Omental fat pad (tissue), 3 donors: ENCODE measurements at regions not wholly inside any gene's neighbourhood (a gene's known extent, or its start where the extent isn't known, plus 50 kb on each side); places are given as distances from the start of the nearest gene placed in this dataset. TPM values are rescaled to one million over a fixed set of nuclear protein-coding genes. Genes with fewer than 3 reads are reported as not detected.

Source experiments
- ATAC-seq: fragments of 150-250 bp; one replicate; pipeline ENCODE4 v1.9.1; 2016; ENCODE audit warnings: mild to moderate bottlenecking, moderate library complexity; ENCODE audit not compliant: low FRiP score
- DNase-seq: peaks from one replicate; pipeline ENCODE4 v3.0.0-alpha.2; 2019; ENCODE audit warnings: low spot score
- small RNA-seq: library from RNA; depleted of rRNA; stranded (forward); fragments of <200 nt; gene quantifications from one replicate; pipeline ENCODE3, GENCODE V24; 2016
- TF ChIP-seq, protein P1 (sequence below), 3 donors: fragments of 450-650 bp; IDR thresholded peaks; one replicate each; pipeline ENCODE4 v1.5.1; 2016 to 2017; ENCODE audit warnings: antibody characterized with exemption in 3 of 3, mild to moderate bottlenecking in 3 of 3, moderate library complexity in 2 of 3

DNA sequence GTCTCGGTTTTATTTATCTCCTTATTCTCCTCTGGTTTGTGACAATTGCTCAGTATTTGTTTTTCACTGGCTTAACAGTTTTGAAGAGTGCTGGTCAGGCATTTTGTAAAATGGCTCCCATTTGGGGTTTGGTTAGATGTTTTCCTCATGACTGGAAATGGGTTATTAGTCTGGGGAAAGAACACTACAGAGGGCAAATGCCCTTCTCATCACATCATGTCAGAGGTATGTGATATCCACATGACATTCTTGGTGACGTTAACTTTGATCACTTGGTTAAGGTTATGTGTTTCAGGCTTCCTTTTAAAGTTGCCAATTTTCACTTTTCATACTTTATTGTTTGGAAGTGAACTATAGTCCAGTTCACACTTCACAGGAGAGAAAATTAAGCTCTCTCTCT, 74.8 kb upstream of the KLHL1 start:
- ATAC-seq: no peak
- TF ChIP-seq, protein P1, sequence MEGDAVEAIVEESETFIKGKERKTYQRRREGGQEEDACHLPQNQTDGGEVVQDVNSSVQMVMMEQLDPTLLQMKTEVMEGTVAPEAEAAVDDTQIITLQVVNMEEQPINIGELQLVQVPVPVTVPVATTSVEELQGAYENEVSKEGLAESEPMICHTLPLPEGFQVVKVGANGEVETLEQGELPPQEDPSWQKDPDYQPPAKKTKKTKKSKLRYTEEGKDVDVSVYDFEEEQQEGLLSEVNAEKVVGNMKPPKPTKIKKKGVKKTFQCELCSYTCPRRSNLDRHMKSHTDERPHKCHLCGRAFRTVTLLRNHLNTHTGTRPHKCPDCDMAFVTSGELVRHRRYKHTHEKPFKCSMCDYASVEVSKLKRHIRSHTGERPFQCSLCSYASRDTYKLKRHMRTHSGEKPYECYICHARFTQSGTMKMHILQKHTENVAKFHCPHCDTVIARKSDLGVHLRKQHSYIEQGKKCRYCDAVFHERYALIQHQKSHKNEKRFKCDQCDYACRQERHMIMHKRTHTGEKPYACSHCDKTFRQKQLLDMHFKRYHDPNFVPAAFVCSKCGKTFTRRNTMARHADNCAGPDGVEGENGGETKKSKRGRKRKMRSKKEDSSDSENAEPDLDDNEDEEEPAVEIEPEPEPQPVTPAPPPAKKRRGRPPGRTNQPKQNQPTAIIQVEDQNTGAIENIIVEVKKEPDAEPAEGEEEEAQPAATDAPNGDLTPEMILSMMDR (IDR thresholded peaks at IDR 0.05): no peak

More for the DNA sequence above, 74.8 kb upstream of the KLHL1 start:
- DNase-seq: no peak

Small RNA genes lying in the stretch of these regions (small RNA-seq; reads per million reads assigned to genes)
- not detected for gene AL445264.1
- gene RNU6-54P: not detected
